ENCODE measurements at regions not wholly inside any gene's neighbourhood (a gene's known extent, or its start where the extent isn't known, plus 50 kb on each side); places are given as distances from the start of the nearest gene placed in this dataset.
A peak's percentile ranks its signal among the peaks of the same experiment; 100 is the strongest.
"Not testable (repeated sequence)": the region's sequence is repeated elsewhere in the genome, so short reads cannot be mapped to it uniquely, and the experiment has no call there.

DNA sequence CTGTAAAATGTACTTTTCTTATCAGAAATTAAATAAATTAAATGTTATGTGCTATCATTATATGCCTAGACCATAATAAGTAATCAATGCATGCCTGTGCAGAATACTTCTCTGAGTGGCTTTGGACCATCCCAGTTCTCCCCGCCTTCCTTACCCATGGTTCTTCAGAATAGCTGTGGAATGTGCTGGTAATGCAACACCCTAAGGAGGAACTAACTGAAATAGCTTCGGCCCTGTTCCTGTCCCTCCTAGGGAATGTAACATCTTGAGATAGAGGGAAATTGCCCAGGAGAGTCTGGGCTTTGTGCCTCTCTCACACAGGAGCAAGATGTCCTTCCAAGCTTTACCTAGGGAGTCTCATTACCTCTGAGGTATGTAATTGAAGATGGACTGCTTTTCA is 693.6 kb upstream of the HS3ST1 start:
- H3K27me3 ChIP-seq (ENCODE audit: control insufficient read depth in 2 of 2, insufficient read depth in 1 of 2, low read length in 1 of 2): no peaks in the 10 kb centered on the region
- H3K9me3 ChIP-seq (ENCODE audit: control insufficient read depth in 2 of 2, insufficient read depth in 1 of 2, low read length in 1 of 2): no peaks in the 10 kb centered on the region
- no peak overlapping the region for H3K4me3 ChIP-seq (ENCODE audit: low read length in 2 of 2)
- no peak for DNase-seq (ENCODE audit: low read depth in 6 of 9, low spot score in 9 of 9)
- H3K27ac ChIP-seq (ENCODE audit: low read depth in 1 of 2, low read length in 1 of 2): no peak overlapping the region
- 88% methylated on average over 2 of the region's 2 CpGs for WGBS
- H3K4me1 ChIP-seq (ENCODE audit: control insufficient read depth in 2 of 2, insufficient read depth in 2 of 2, low read length in 2 of 2): no peaks in the 10 kb centered on the region
- no peaks in the 10 kb centered on the region for H3K36me3 ChIP-seq (ENCODE audit: control insufficient read depth in 2 of 2, insufficient read depth in 2 of 2, low read length in 1 of 2)

DNA sequence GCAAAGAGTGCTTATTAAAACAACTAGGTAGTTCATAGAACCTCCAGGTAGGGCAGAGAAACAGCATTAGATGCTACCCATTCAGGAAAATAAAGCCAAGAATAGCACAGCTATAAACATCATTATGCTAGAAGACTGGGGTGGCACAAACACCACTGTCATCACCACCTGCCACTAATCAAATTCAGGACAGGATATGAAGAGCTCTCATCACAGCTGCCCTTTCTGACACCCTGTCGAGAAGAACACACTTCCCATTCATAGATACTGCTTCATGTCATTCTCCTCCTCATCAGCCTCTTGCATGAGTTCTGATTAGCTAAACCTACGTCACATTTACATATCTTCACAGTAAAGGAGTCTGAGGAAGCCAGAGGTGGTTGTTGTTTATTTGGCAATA is 692.3 kb upstream of the HS3ST1 start:
- no peaks in the 10 kb centered on the region for H3K27me3 ChIP-seq (ENCODE audit: control insufficient read depth in 2 of 2, insufficient read depth in 1 of 2, low read length in 1 of 2)
- H3K27ac ChIP-seq (ENCODE audit: low read depth in 1 of 2, low read length in 1 of 2): no peak overlapping the region
- no peaks in the 10 kb centered on the region for H3K36me3 ChIP-seq (ENCODE audit: control insufficient read depth in 2 of 2, insufficient read depth in 2 of 2, low read length in 1 of 2)
- no peaks in the 10 kb centered on the region for H3K4me1 ChIP-seq (ENCODE audit: control insufficient read depth in 2 of 2, insufficient read depth in 2 of 2, low read length in 2 of 2)
- no peak overlapping the region for H3K4me3 ChIP-seq (ENCODE audit: low read length in 2 of 2)
- 70% methylated on average over 2 of the region's 2 CpGs for whole genome bisulfite sequencing
- DNase-seq (ENCODE audit: low read depth in 6 of 9, low spot score in 9 of 9): no peak
- H3K9me3 ChIP-seq (ENCODE audit: control insufficient read depth in 2 of 2, insufficient read depth in 1 of 2, low read length in 1 of 2): peaks cover 0 to 5% of the 10 kb centered on the region in 2 donors

DNA sequence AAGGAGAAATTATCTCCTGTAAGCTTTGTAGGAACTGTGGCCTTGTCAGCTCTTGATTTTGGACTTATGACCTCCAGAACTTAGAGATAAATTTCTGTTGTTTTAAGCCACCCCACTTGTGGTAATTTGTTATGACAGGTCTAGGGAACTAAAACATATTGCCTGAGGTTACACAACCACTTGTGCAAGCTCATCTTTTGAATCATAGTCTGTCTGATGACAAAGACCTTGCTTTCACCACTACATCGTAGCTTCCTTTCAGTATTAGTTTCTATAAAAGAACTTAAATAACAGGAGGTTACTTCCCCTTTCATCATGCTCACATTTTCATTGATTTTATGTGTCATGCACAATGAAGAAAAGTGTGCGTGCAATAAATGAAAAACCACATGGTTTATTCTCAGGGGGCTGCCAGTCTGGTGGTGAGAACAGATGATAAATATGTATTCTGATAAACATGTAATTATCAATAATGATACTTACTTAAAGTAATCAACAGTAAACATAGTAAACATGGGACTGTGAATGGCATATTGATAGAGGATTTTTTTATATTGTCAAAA is 690.0 kb upstream of the HS3ST1 start:
- Histone ChIP-seq H3K27ac (ENCODE audit: low read depth in 1 of 2, low read length in 1 of 2) (no peak overlapping the region), H3K27me3 (ENCODE audit: control insufficient read depth in 2 of 2, insufficient read depth in 1 of 2, low read length in 1 of 2) (no peaks in the 10 kb centered on the region), H3K36me3 (ENCODE audit: control insufficient read depth in 2 of 2, insufficient read depth in 2 of 2, low read length in 1 of 2) (no peaks in the 10 kb centered on the region), H3K4me1 (ENCODE audit: control insufficient read depth in 2 of 2, insufficient read depth in 2 of 2, low read length in 2 of 2) (no peaks in the 10 kb centered on the region), H3K9me3 (ENCODE audit: control insufficient read depth in 2 of 2, insufficient read depth in 1 of 2, low read length in 1 of 2) (peaks cover 0 to 8% of the 10 kb centered on the region in 2 donors), H3K4me3 (ENCODE audit: low read length in 2 of 2) (no peak overlapping the region)
- 13% methylated on average over 2 of the region's 2 CpGs for WGBS
- peak in 1 of 9 donors; percentile 16 for DNase-seq (ENCODE audit: low read depth in 6 of 9, low spot score in 9 of 9)

DNA sequence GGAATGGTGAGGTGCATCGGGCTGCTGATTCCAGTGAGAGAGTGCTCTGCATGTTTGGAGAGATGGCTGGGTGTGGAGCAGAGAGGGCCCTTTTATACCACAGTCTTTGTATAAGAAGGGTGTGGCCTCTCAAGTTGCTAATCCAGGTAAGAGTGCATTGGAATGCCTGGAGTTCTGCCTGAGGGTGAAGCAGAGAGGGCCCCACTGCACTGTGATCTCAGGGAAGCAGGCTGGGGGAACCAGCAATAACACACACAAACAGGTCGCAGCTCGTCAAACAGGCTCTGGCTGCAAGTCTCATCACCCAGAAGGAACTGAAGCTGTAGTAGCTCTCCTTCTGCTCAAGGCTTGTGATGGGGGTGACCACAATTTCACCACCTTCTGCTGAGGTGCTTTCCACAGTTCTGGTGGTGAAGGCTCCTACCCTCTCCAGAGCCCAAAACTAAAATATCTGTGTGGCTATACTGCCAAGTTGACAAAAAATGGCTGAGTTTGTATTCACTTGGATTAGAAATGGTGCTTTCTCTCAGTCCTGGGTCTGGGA is 687.4 kb upstream of the HS3ST1 start:
- DNase-seq (ENCODE audit: low read depth in 6 of 9, low spot score in 9 of 9): no peak
- Histone ChIP-seq H3K4me1 (ENCODE audit: control insufficient read depth in 2 of 2, insufficient read depth in 2 of 2, low read length in 2 of 2) (no peaks in the 10 kb centered on the region), H3K9me3 (ENCODE audit: control insufficient read depth in 2 of 2, insufficient read depth in 1 of 2, low read length in 1 of 2) (peaks cover 0 to 8% of the 10 kb centered on the region in 2 donors), H3K4me3 (ENCODE audit: low read length in 2 of 2) (no peak overlapping the region), H3K27ac (ENCODE audit: low read depth in 1 of 2, low read length in 1 of 2) (no peak overlapping the region), H3K27me3 (ENCODE audit: control insufficient read depth in 2 of 2, insufficient read depth in 1 of 2, low read length in 1 of 2) (no peaks in the 10 kb centered on the region), H3K36me3 (ENCODE audit: control insufficient read depth in 2 of 2, insufficient read depth in 2 of 2, low read length in 1 of 2) (no peaks in the 10 kb centered on the region)
- WGBS: 98% methylated on average over 3 of the region's 3 CpGs

DNA sequence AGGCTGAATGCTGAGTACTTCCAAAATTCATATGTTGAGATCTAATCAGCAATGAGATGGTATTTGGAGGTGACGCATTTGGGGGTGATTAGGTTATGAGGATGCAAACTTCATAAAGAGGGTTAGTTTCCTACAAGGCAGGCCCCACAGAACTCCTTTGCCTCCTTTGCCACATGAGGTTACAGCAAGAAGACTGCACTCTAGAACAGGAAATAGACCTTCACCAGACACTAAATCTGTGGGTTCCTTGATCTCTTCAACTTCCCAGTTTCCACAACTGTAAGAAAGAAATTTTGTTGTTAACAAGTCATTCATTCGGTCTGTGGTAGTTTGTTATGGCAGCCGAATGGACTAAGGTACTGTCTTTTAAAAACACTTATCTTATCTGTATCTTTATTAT is 681.9 kb upstream of the HS3ST1 start:
- Histone ChIP-seq H3K36me3 (ENCODE audit: control insufficient read depth in 2 of 2, insufficient read depth in 2 of 2, low read length in 1 of 2) (no peaks in the 10 kb centered on the region), H3K9me3 (ENCODE audit: control insufficient read depth in 2 of 2, insufficient read depth in 1 of 2, low read length in 1 of 2) (no peaks in the 10 kb centered on the region), H3K4me3 (ENCODE audit: low read length in 2 of 2) (no peak overlapping the region), H3K4me1 (ENCODE audit: control insufficient read depth in 2 of 2, insufficient read depth in 2 of 2, low read length in 2 of 2) (no peaks in the 10 kb centered on the region), H3K27ac (ENCODE audit: low read depth in 1 of 2, low read length in 1 of 2) (no peak overlapping the region), H3K27me3 (ENCODE audit: control insufficient read depth in 2 of 2, insufficient read depth in 1 of 2, low read length in 1 of 2) (no peaks in the 10 kb centered on the region)
- DNase-seq (ENCODE audit: low read depth in 6 of 9, low spot score in 9 of 9): no peak
- WGBS: 77% methylated on average over 3 of the region's 3 CpGs

DNA sequence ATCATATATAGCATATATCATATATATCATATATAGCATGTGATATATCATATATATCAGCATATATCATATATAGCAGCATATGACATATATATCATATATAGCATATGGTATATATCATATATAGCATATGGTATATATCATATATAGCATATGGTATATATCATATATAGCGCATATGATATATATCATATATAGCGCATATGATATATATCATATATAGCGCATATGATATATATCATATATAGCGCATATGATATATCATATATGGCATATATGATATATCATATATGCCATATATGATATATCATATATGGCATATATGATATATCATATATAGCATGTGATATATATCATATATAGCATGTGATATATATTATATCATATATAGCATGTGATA is 680.4 kb upstream of the HS3ST1 start:
- 95% methylated on average over 4 of the region's 4 CpGs for WGBS
- not testable (repeated sequence) for H3K27ac ChIP-seq (ENCODE audit: low read depth in 1 of 2, low read length in 1 of 2); H3K36me3 ChIP-seq (ENCODE audit: control insufficient read depth in 2 of 2, insufficient read depth in 2 of 2, low read length in 1 of 2); H3K27me3 ChIP-seq (ENCODE audit: control insufficient read depth in 2 of 2, insufficient read depth in 1 of 2, low read length in 1 of 2); H3K4me1 ChIP-seq (ENCODE audit: control insufficient read depth in 2 of 2, insufficient read depth in 2 of 2, low read length in 2 of 2); DNase-seq (ENCODE audit: low read depth in 6 of 9, low spot score in 9 of 9); H3K4me3 ChIP-seq (ENCODE audit: low read length in 2 of 2); H3K9me3 ChIP-seq (ENCODE audit: control insufficient read depth in 2 of 2, insufficient read depth in 1 of 2, low read length in 1 of 2)

DNA sequence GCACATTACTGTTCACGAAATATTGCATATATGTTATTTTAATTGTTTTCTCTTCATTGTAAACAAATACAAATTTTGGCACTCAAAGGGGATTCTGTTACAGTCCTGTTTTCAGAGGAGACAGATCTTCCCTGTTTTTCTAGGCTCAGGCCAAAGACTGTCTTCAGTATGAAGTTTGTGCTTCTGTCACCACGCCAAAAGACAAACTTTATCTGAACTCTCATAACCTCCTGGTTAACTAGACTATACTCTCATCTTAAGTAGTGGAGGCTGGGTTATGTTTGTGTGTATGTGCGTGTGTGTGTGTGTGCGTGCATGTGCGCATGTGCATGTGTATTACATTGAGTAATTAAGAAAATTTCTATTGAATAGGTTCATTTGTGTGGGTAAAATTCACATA is 676.8 kb upstream of the HS3ST1 start:
- H3K4me1 ChIP-seq (ENCODE audit: control insufficient read depth in 2 of 2, insufficient read depth in 2 of 2, low read length in 2 of 2): no peaks in the 10 kb centered on the region
- no peak overlapping the region for H3K27ac ChIP-seq (ENCODE audit: low read depth in 1 of 2, low read length in 1 of 2)
- H3K36me3 ChIP-seq (ENCODE audit: control insufficient read depth in 2 of 2, insufficient read depth in 2 of 2, low read length in 1 of 2): no peaks in the 10 kb centered on the region
- WGBS: 96% methylated on average over 5 of the region's 5 CpGs
- no peaks in the 10 kb centered on the region for H3K9me3 ChIP-seq (ENCODE audit: control insufficient read depth in 2 of 2, insufficient read depth in 1 of 2, low read length in 1 of 2)
- no peaks in the 10 kb centered on the region for H3K27me3 ChIP-seq (ENCODE audit: control insufficient read depth in 2 of 2, insufficient read depth in 1 of 2, low read length in 1 of 2)
- no peak for DNase-seq (ENCODE audit: low read depth in 6 of 9, low spot score in 9 of 9)
- no peak overlapping the region for H3K4me3 ChIP-seq (ENCODE audit: low read length in 2 of 2)

DNA sequence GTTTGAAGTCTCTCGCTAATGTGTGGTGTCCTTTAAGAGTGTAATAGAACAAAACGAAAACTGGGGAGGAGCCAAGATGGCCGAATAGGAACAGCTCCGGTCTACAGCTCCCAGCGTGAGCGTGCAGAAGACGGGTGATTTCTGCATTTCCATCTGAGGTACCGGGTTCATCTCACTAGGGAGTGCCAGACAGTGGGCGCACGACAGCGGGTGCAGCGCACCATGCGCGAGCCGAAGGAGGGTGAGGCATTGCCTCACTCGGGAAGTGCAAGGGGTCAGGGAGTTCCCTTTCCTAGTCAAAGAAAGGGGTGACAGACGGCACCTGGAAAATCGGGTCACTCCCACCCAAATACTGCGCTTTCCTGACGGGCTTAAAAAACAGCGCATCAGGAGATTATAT is 661.2 kb upstream of the HS3ST1 start:
- not testable (repeated sequence) for H3K4me1 ChIP-seq (ENCODE audit: control insufficient read depth in 2 of 2, insufficient read depth in 2 of 2, low read length in 2 of 2); DNase-seq (ENCODE audit: low read depth in 6 of 9, low spot score in 9 of 9); H3K27me3 ChIP-seq (ENCODE audit: control insufficient read depth in 2 of 2, insufficient read depth in 1 of 2, low read length in 1 of 2); H3K36me3 ChIP-seq (ENCODE audit: control insufficient read depth in 2 of 2, insufficient read depth in 2 of 2, low read length in 1 of 2); H3K4me3 ChIP-seq (ENCODE audit: low read length in 2 of 2); H3K9me3 ChIP-seq (ENCODE audit: control insufficient read depth in 2 of 2, insufficient read depth in 1 of 2, low read length in 1 of 2); H3K27ac ChIP-seq (ENCODE audit: low read depth in 1 of 2, low read length in 1 of 2)
- WGBS: 94% methylated on average over 21 of the region's 21 CpGs

DNA sequence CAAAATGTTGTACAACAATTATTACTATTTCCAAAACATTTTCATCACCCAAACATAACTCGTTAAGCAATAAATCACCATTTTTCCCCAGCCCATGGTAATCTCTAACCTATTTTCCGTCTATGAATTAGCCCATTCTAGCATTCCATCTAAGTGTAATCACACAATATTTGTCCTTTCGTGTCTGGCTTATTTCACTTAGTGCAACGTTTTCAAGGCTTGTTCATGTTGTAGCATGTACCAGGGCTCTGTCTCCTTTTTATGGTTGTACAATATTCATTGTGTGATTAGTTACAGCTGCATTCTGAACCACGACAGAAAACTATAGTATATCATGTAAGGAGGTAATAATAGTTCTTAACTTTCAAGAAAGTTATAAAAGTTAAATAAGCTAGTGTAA is 656.0 kb upstream of the HS3ST1 start:
- Histone ChIP-seq H3K4me1 (ENCODE audit: control insufficient read depth in 2 of 2, insufficient read depth in 2 of 2, low read length in 2 of 2) (no peaks in the 10 kb centered on the region), H3K27me3 (ENCODE audit: control insufficient read depth in 2 of 2, insufficient read depth in 1 of 2, low read length in 1 of 2) (no peaks in the 10 kb centered on the region), H3K9me3 (ENCODE audit: control insufficient read depth in 2 of 2, insufficient read depth in 1 of 2, low read length in 1 of 2) (no peaks in the 10 kb centered on the region), H3K4me3 (ENCODE audit: low read length in 2 of 2) (no peak overlapping the region), H3K27ac (ENCODE audit: low read depth in 1 of 2, low read length in 1 of 2) (no peak overlapping the region), H3K36me3 (ENCODE audit: control insufficient read depth in 2 of 2, insufficient read depth in 2 of 2, low read length in 1 of 2) (no peaks in the 10 kb centered on the region)
- DNase-seq (ENCODE audit: low read depth in 6 of 9, low spot score in 9 of 9): no peak
- WGBS: 72% methylated on average over 5 of the region's 5 CpGs

DNA sequence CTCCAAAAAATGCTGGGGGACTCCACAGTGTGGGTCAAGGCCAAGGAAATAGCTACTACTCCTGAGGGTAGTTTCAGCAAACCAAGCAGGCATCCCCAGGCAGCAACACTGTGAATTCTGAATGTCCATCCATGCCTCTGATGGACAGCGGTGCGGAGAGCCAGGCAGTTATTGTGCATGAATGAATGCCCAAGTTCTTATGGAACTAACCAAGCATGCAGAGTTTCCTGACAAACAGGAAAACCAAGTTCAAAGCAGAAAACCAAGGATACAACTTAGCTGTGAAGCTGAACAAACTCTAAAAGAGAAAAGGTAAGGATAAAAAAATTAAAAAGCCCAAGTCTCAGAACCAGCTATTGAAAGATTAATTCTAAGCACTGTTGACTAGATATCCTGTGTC is 642.6 kb upstream of the HS3ST1 start:
- WGBS: 97% methylated on average over 2 of the region's 2 CpGs
- Histone ChIP-seq H3K27ac (ENCODE audit: low read depth in 1 of 2, low read length in 1 of 2) (no peak overlapping the region), H3K27me3 (ENCODE audit: control insufficient read depth in 2 of 2, insufficient read depth in 1 of 2, low read length in 1 of 2) (no peaks in the 10 kb centered on the region), H3K4me3 (ENCODE audit: low read length in 2 of 2) (no peak overlapping the region), H3K9me3 (ENCODE audit: control insufficient read depth in 2 of 2, insufficient read depth in 1 of 2, low read length in 1 of 2) (no peaks in the 10 kb centered on the region), H3K4me1 (ENCODE audit: control insufficient read depth in 2 of 2, insufficient read depth in 2 of 2, low read length in 2 of 2) (no peaks in the 10 kb centered on the region), H3K36me3 (ENCODE audit: control insufficient read depth in 2 of 2, insufficient read depth in 2 of 2, low read length in 1 of 2) (no peaks in the 10 kb centered on the region)
- no peak for DNase-seq (ENCODE audit: low read depth in 6 of 9, low spot score in 9 of 9)
